Mesothelial cell of epicardium (in vitro differentiated cells): ENCODE measurements at regions not wholly inside any gene's neighbourhood (a gene's known extent, or its start where the extent isn't known, plus 50 kb on each side); places are given as distances from the start of the nearest gene placed in this dataset.

Experiments
- DNase-seq, 2 experiments: peaks; one replicate each; pipeline ENCODE4 v3.0.0; 2021; ENCODE audit warnings: low spot score in 2 of 2; ENCODE audit not compliant: unreplicated experiment in 2 of 2
- H3K27ac Mint-ChIP-seq: 2 replicates; pipeline ENCODE4 v1.8.0; 2021; ENCODE audit warnings: mixed read lengths
- H3K27me3 Mint-ChIP-seq: 2 replicates; pipeline ENCODE4 v1.8.0; 2021; ENCODE audit warnings: low read depth, mixed read lengths
- H3K36me3 Mint-ChIP-seq: 2 replicates; pipeline ENCODE4 v1.8.0; 2021; ENCODE audit warnings: mixed read lengths
- H3K4me1 Mint-ChIP-seq: 2 replicates; pipeline ENCODE4 v1.8.0; 2021; ENCODE audit warnings: mixed read lengths
- H3K4me3 Mint-ChIP-seq: 2 replicates; pipeline ENCODE4 v1.8.0; 2021; ENCODE audit warnings: mild to moderate bottlenecking, moderate library complexity, mixed read lengths
- H3K9me3 Mint-ChIP-seq: 2 replicates; pipeline ENCODE4 v1.8.0; 2021; ENCODE audit warnings: mixed read lengths
- CTCF ChIP-seq: fragments of 200-600 bp; sonication (generic); IDR thresholded peaks from one replicate; pipeline ENCODE4 v1.5.0; 2021; ENCODE audit warnings: antibody characterized with exemption; ENCODE audit not compliant: unreplicated experiment

- H3K4me1 Mint-ChIP-seq, result peaks cover 4% of the 10 kb centered on the region
- no peak for DNase-seq
- H3K27me3 Mint-ChIP-seq, result no peaks in the 10 kb centered on the region
- TF ChIP-seq CTCF, result no peak
- no peaks in the 10 kb centered on the region for H3K36me3 Mint-ChIP-seq
- H3K9me3 Mint-ChIP-seq, result peaks cover 12% of the 10 kb centered on the region
- H3K27ac Mint-ChIP-seq, result no peak overlapping the region
- H3K4me3 Mint-ChIP-seq, result no peak overlapping the region
Measured at GRCh38 chr15:95111969-95112368, 880.6 kb downstream of the MCTP2 start.

GRCh38 chr15:95113041-95113440 lies 881.7 kb downstream of the MCTP2 start:
- Mint-ChIP-seq H3K9me3 (peaks cover 21% of the 10 kb centered on the region), H3K27ac (no peak overlapping the region), H3K4me3 (no peak overlapping the region), H3K4me1 (peaks cover 4% of the 10 kb centered on the region), H3K36me3 (no peaks in the 10 kb centered on the region), H3K27me3 (no peaks in the 10 kb centered on the region)
- TF ChIP-seq CTCF, result no peak
- DNase-seq, result no peak

GRCh38 chr15:95119041-95119610 lies 887.8 kb downstream of the MCTP2 start:
- Mint-ChIP-seq H3K36me3 (no peaks in the 10 kb centered on the region), H3K27me3 (no peaks in the 10 kb centered on the region), H3K4me1 (peaks cover 11% of the 10 kb centered on the region), H3K9me3 (peaks cover 24% of the 10 kb centered on the region), H3K27ac (no peak overlapping the region), H3K4me3 (no peak overlapping the region)
- TF ChIP-seq CTCF, result no peak
- no peak for DNase-seq

- Mint-ChIP-seq H3K4me1 (peaks cover 13% of the 10 kb centered on the region), H3K9me3 (peaks cover 20% of the 10 kb centered on the region), H3K27me3 (no peaks in the 10 kb centered on the region), H3K4me3 (no peak overlapping the region), H3K36me3 (no peaks in the 10 kb centered on the region), H3K27ac (no peak overlapping the region)
- no peak for TF ChIP-seq CTCF
- no peak for DNase-seq
Measured at GRCh38 chr15:95120595-95120994, 889.2 kb downstream of the MCTP2 start.

GRCh38 chr15:95121191-95121590 lies 889.8 kb downstream of the MCTP2 start:
- peaks cover 13% of the 10 kb centered on the region for H3K4me1 Mint-ChIP-seq
- H3K36me3 Mint-ChIP-seq, result no peaks in the 10 kb centered on the region
- DNase-seq, result no peak
- peaks cover 17% of the 10 kb centered on the region for H3K9me3 Mint-ChIP-seq
- no peaks in the 10 kb centered on the region for H3K27me3 Mint-ChIP-seq
- H3K27ac Mint-ChIP-seq, result no peak overlapping the region
- TF ChIP-seq CTCF, result no peak
- H3K4me3 Mint-ChIP-seq, result no peak overlapping the region

- Mint-ChIP-seq H3K4me3 (no peak overlapping the region), H3K36me3 (no peaks in the 10 kb centered on the region), H3K27me3 (no peaks in the 10 kb centered on the region), H3K9me3 (no peaks in the 10 kb centered on the region), H3K4me1 (peaks cover 25% of the 10 kb centered on the region), H3K27ac (no peak overlapping the region)
- no peak for DNase-seq
- TF ChIP-seq CTCF, result no peak
Measured at GRCh38 chr15:95125803-95126202, 894.4 kb downstream of the MCTP2 start.
